ENCODE measurements at regions not wholly inside any gene's neighbourhood (a gene's known extent, or its start where the extent isn't known, plus 50 kb on each side); places are given as distances from the start of the nearest gene placed in this dataset.

DNA sequence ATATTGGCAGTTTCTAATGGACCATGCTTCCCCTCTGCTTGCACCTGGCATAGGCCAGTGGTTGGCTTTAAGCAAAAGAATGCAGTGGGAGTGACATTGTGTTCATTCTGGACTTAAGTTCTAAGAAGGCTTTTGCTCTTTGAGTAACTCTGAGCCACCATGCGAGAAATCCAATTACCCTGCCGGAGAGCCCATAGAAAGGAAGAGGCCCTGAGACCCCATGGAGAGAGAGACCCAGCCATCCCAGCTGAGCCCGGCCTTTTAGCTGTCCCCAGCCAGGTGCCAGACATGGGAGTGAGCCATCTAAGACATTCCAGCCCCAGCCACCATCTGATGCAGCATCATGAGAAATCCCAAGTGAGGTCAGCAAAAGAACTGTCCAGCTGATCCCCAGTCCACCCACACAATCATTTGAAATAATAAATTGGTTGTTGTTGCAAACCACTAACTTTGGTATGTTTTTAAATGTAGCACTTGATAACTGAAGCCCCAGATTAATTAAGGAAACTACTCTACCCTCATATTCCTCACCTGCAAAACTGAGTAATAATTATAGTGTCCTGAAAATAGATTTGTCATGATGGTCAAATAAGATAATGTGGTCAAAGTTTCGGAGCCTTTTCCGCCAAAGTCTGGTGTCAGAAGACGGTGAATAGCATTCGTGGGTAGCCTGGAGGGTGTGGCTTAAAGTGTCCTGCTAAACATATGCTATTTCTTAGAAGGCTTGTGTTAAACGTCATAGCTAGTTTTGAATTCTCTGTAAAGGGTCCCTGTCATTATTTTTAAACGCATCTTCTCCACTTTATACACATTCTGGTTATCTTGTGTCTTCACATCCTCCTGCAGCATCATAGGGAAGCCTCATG lies 166.6 kb upstream of the PELI2 start:
- Histone ChIP-seq H3K36me3 (ENCODE audit: insufficient read depth, low read length) (no peaks in the 10 kb centered on the region), H3K27me3 (ENCODE audit: insufficient read depth, low read length) (peaks cover 25% of the 10 kb centered on the region), H3K27ac (ENCODE audit: low read depth, low read length) (no peak overlapping the region), H3K4me1 (ENCODE audit: control insufficient read depth, insufficient read depth, low read length, unreplicated experiment) (no peaks in the 10 kb centered on the region), H3K4me3 (ENCODE audit: low read depth, low read length) (no peak overlapping the region), H3K79me2 (ENCODE audit: control insufficient read depth, insufficient read depth, low read length, unreplicated experiment) (no peaks in the 10 kb centered on the region), H2AFZ (ENCODE audit: low read length, unreplicated experiment) (no peak overlapping the region)

DNA sequence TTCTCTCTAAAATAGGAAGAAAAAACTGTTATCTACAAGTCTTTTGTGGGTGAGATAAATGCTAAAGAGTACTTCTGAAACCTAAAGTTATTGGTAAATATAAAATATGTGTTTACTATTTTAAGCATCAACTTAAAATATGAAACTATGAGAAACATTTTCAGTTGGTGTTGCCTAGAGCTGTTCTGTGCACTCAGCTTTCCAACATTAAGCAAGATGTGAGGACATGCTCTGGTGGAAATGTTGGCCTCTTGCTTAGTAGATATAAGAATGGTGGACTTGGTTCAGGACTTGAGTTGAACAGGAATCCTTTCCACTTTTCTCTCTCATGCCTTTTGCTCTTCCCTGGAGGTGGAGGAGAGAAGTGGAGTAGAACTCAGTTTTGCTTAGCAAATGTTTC lies 164.1 kb upstream of the PELI2 start:
- no peak overlapping the region for H2AFZ ChIP-seq (ENCODE audit: low read length, unreplicated experiment)
- no peak overlapping the region for H3K27ac ChIP-seq (ENCODE audit: low read depth, low read length)
- peaks cover 32% of the 10 kb centered on the region for H3K27me3 ChIP-seq (ENCODE audit: insufficient read depth, low read length)
- H3K4me3 ChIP-seq (ENCODE audit: low read depth, low read length), result no peak overlapping the region
- no peaks in the 10 kb centered on the region for H3K36me3 ChIP-seq (ENCODE audit: insufficient read depth, low read length)
- no peaks in the 10 kb centered on the region for H3K79me2 ChIP-seq (ENCODE audit: control insufficient read depth, insufficient read depth, low read length, unreplicated experiment)
- no peaks in the 10 kb centered on the region for H3K4me1 ChIP-seq (ENCODE audit: control insufficient read depth, insufficient read depth, low read length, unreplicated experiment)

DNA sequence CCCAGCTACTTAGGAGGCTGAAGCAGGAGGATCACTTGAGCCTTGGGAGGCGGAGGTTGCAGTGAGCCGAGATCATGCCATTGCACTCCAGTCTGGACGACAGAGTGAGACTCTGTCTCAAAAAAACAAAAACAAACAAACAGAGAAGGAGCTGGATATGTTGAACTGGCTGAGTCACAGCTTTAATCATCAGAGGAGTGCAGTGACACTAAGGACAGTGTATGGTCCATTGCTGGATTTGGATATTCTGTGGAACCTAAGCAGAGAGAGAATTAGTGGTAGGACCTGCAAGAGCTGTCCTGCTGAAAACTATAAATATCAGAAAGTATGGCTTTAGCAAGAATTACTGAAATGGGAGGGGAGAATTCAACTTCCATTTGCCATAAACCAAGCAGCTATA lies 163.0 kb upstream of the PELI2 start:
- no peak overlapping the region for H2AFZ ChIP-seq (ENCODE audit: low read length, unreplicated experiment)
- H3K27ac ChIP-seq (ENCODE audit: low read depth, low read length), result no peak overlapping the region
- no peaks in the 10 kb centered on the region for H3K4me1 ChIP-seq (ENCODE audit: control insufficient read depth, insufficient read depth, low read length, unreplicated experiment)
- H3K27me3 ChIP-seq (ENCODE audit: insufficient read depth, low read length), result peaks cover 32% of the 10 kb centered on the region
- H3K79me2 ChIP-seq (ENCODE audit: control insufficient read depth, insufficient read depth, low read length, unreplicated experiment), result no peaks in the 10 kb centered on the region
- H3K36me3 ChIP-seq (ENCODE audit: insufficient read depth, low read length), result no peaks in the 10 kb centered on the region
- H3K4me3 ChIP-seq (ENCODE audit: low read depth, low read length), result no peak overlapping the region

- no peak overlapping the region for H3K4me3 ChIP-seq (ENCODE audit: low read depth, low read length)
- no peak overlapping the region for H2AFZ ChIP-seq (ENCODE audit: low read length, unreplicated experiment)
- no peaks in the 10 kb centered on the region for H3K36me3 ChIP-seq (ENCODE audit: insufficient read depth, low read length)
- H3K27me3 ChIP-seq (ENCODE audit: insufficient read depth, low read length), result peaks cover 28% of the 10 kb centered on the region
- H3K79me2 ChIP-seq (ENCODE audit: control insufficient read depth, insufficient read depth, low read length, unreplicated experiment), result no peaks in the 10 kb centered on the region
- H3K4me1 ChIP-seq (ENCODE audit: control insufficient read depth, insufficient read depth, low read length, unreplicated experiment), result no peaks in the 10 kb centered on the region
- no peak overlapping the region for H3K27ac ChIP-seq (ENCODE audit: low read depth, low read length)
These were observed 160.3 kb upstream of the PELI2 start for GRCh38 chr14:55957950-55958349.

DNA sequence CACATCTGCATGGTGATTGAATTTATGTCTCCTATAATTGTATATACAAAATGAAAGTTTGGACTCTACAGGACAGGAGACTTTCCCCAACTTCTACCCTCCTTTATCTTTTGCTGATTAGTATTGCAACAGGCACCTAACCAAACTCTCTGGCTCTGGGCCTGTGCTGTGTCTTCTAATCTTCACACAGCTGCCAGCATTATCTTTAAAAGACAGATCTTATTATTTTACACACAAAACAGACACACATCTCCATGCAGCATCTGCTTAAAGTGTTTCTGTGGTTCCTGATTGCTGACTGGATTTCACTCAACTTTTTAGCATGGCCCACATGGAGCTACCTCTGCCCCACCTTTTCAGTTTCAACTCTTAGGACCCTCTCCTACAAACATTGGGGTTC lies 154.9 kb upstream of the PELI2 start:
- Histone ChIP-seq H3K27me3 (ENCODE audit: insufficient read depth, low read length) (peaks cover 9% of the 10 kb centered on the region), H3K4me1 (ENCODE audit: control insufficient read depth, insufficient read depth, low read length, unreplicated experiment) (no peaks in the 10 kb centered on the region), H2AFZ (ENCODE audit: low read length, unreplicated experiment) (no peak overlapping the region), H3K36me3 (ENCODE audit: insufficient read depth, low read length) (no peaks in the 10 kb centered on the region), H3K27ac (ENCODE audit: low read depth, low read length) (no peak overlapping the region), H3K79me2 (ENCODE audit: control insufficient read depth, insufficient read depth, low read length, unreplicated experiment) (no peaks in the 10 kb centered on the region), H3K4me3 (ENCODE audit: low read depth, low read length) (no peak overlapping the region)

DNA sequence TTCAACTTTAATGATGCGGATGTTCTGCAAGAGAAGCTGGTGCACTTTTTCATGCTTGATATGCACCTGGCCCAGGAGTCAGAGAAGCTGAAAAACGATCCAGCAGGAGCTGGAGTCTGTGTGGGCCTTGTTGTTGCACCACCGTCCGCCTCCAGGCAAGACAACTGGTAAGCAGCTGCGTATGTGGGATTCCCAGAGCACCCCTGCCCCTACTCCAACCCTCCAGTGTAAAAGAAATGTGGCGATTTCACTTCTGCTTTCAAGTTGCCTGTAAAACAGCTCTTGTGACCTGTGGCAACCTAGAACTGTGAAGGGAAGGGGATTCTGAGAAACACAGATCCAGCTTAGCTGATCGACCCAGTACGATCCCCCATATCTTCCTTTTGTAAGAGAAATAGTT lies 154.1 kb upstream of the PELI2 start:
- Histone ChIP-seq H2AFZ (ENCODE audit: low read length, unreplicated experiment) (no peak overlapping the region), H3K27me3 (ENCODE audit: insufficient read depth, low read length) (peaks cover 9% of the 10 kb centered on the region)

DNA sequence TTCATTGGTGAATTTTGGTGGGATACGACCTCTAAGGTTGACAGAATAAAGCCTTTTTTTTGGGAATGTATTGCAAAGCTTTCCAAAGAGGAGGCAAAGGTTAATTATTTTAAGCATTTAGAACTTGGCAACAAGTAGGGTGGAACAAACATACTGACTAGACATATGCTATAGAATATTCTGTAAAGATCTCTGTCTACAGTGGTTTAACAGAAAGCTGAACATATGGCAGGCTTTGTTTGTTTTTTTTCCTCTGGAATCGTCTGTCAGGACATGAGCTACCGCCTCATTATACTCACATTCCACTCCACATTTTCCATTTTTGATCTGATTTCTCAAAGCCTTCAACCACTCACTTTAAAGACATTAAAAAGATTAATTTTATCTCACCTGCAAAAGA lies 153.4 kb upstream of the PELI2 start:
- H3K27ac ChIP-seq (ENCODE audit: low read depth, low read length), result no peak overlapping the region
- no peaks in the 10 kb centered on the region for H3K36me3 ChIP-seq (ENCODE audit: insufficient read depth, low read length)
- no peak overlapping the region for H3K4me3 ChIP-seq (ENCODE audit: low read depth, low read length)
- no peaks in the 10 kb centered on the region for H3K79me2 ChIP-seq (ENCODE audit: control insufficient read depth, insufficient read depth, low read length, unreplicated experiment)
- H3K27me3 ChIP-seq (ENCODE audit: insufficient read depth, low read length), result peaks cover 9% of the 10 kb centered on the region
- H3K4me1 ChIP-seq (ENCODE audit: control insufficient read depth, insufficient read depth, low read length, unreplicated experiment), result no peaks in the 10 kb centered on the region
- H2AFZ ChIP-seq (ENCODE audit: low read length, unreplicated experiment), result no peak overlapping the region

More for the DNA sequence above, 154.1 kb upstream of the PELI2 start:
- Histone ChIP-seq H3K4me3 (ENCODE audit: low read depth, low read length) (no peak overlapping the region), H3K4me1 (ENCODE audit: control insufficient read depth, insufficient read depth, low read length, unreplicated experiment) (no peaks in the 10 kb centered on the region), H3K36me3 (ENCODE audit: insufficient read depth, low read length) (no peaks in the 10 kb centered on the region), H3K79me2 (ENCODE audit: control insufficient read depth, insufficient read depth, low read length, unreplicated experiment) (no peaks in the 10 kb centered on the region), H3K27ac (ENCODE audit: low read depth, low read length) (no peak overlapping the region)

- Histone ChIP-seq H2AFZ (ENCODE audit: low read length, unreplicated experiment) (no peak overlapping the region), H3K27me3 (ENCODE audit: insufficient read depth, low read length) (peaks cover 9% of the 10 kb centered on the region), H3K36me3 (ENCODE audit: insufficient read depth, low read length) (no peaks in the 10 kb centered on the region), H3K79me2 (ENCODE audit: control insufficient read depth, insufficient read depth, low read length, unreplicated experiment) (no peaks in the 10 kb centered on the region), H3K4me3 (ENCODE audit: low read depth, low read length) (no peak overlapping the region), H3K4me1 (ENCODE audit: control insufficient read depth, insufficient read depth, low read length, unreplicated experiment) (no peaks in the 10 kb centered on the region), H3K27ac (ENCODE audit: low read depth, low read length) (no peak overlapping the region)
These were observed 152.4 kb upstream of the PELI2 start for GRCh38 chr14:55965851-55966250.

DNA sequence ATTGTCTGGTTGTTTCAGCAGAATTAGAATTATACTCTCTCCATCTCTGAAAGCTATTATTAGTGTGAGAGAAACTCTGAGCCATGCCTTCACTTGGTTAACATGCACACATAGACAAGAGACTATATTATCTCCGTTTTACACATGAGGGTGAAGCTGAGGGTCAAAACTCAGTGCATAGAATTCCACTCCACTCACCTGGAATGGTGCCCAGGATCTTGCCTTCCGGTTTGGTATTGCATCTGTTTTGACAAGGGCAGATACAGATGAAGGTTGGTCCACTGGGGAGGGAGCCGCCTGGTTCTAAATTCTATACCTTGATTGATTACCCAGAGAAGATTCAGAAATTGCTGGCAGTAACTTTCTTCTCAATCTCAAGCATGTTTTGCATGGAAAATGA lies 149.5 kb upstream of the PELI2 start:
- no peaks in the 10 kb centered on the region for H3K36me3 ChIP-seq (ENCODE audit: insufficient read depth, low read length)
- no peak overlapping the region for H3K4me3 ChIP-seq (ENCODE audit: low read depth, low read length)
- H3K79me2 ChIP-seq (ENCODE audit: control insufficient read depth, insufficient read depth, low read length, unreplicated experiment), result no peaks in the 10 kb centered on the region
- no peak overlapping the region for H2AFZ ChIP-seq (ENCODE audit: low read length, unreplicated experiment)
- H3K27me3 ChIP-seq (ENCODE audit: insufficient read depth, low read length), result peaks cover 9% of the 10 kb centered on the region; the same call in 1 of the 2 replicates
- no peak overlapping the region for H3K27ac ChIP-seq (ENCODE audit: low read depth, low read length)
- H3K4me1 ChIP-seq (ENCODE audit: control insufficient read depth, insufficient read depth, low read length, unreplicated experiment), result no peaks in the 10 kb centered on the region

GRCh38 chr14:55973285-55973800 lies 144.9 kb upstream of the PELI2 start:
- no peak overlapping the region for H3K27ac ChIP-seq (ENCODE audit: low read depth, low read length)
- no peak overlapping the region for H2AFZ ChIP-seq (ENCODE audit: low read length, unreplicated experiment)
- no peaks in the 10 kb centered on the region for H3K27me3 ChIP-seq (ENCODE audit: insufficient read depth, low read length)
- H3K4me1 ChIP-seq (ENCODE audit: control insufficient read depth, insufficient read depth, low read length, unreplicated experiment), result no peaks in the 10 kb centered on the region
- H3K79me2 ChIP-seq (ENCODE audit: control insufficient read depth, insufficient read depth, low read length, unreplicated experiment), result no peaks in the 10 kb centered on the region
- H3K4me3 ChIP-seq (ENCODE audit: low read depth, low read length), result no peak overlapping the region
- no peaks in the 10 kb centered on the region for H3K36me3 ChIP-seq (ENCODE audit: insufficient read depth, low read length)
